Esophagus muscularis mucosa (tissue), 4 donors: ENCODE measurements at regions not wholly inside any gene's neighbourhood (a gene's known extent, or its start where the extent isn't known, plus 50 kb on each side); places are given as distances from the start of the nearest gene placed in this dataset.

Source experiments
- DNase-seq: peaks from one replicate; pipeline ENCODE4 v3.0.0-alpha.2; 2017; ENCODE audit errors: extremely low spot score
- H3K27ac ChIP-seq, 4 donors: fragments of 200-600 bp; sonication (generic); replicated peaks in 1 of 4; 1 replicate in 3 of 4; 2 replicates in 1 of 4; pipeline ENCODE4 v1.5.1; 2016 to 2019; ENCODE audit warnings: mild to moderate bottlenecking in 1 of 4
- H3K27me3 ChIP-seq, 4 donors: fragments of 200-600 bp; sonication (generic); one replicate each; pipeline versions ENCODE4 v1.5.1 to v1.6.0; 2016 to 2019
- H3K36me3 ChIP-seq, 4 donors: fragments of 200-600 bp; sonication (generic); one replicate each; pipeline ENCODE4 v1.5.1; 2016 to 2019
- H3K4me1 ChIP-seq, 4 donors: fragments of 200-600 bp; sonication (generic); one replicate each; pipeline ENCODE4 v1.5.1; 2016 to 2019
- H3K4me3 ChIP-seq, 4 donors: fragments of 200-600 bp; sonication (generic); 1 replicate in 2 of 4; 2 replicates in 2 of 4; pipeline ENCODE4 v1.5.1; 2016 to 2019; ENCODE audit warnings: mild to moderate bottlenecking in 4 of 4, moderate library complexity in 1 of 4
- H3K9me3 ChIP-seq, 4 donors: fragments of 200-600 bp; sonication (generic); 1 replicate in 3 of 4; 2 replicates in 1 of 4; pipeline ENCODE4 v1.5.1; 2016 to 2019
- EP300 ChIP-seq: sonication (generic); formaldehyde crosslinking; IDR thresholded peaks from one replicate; pipeline ENCODE4 v1.6.1; 2017; ENCODE audit warnings: antibody characterized with exemption
- POLR2A ChIP-seq: fragments of 450-650 bp; IDR thresholded peaks from one replicate; pipeline ENCODE4 v1.6.1; 2017; ENCODE audit warnings: antibody characterized with exemption, moderate library complexity, mild to moderate bottlenecking, low read depth
- POLR2AphosphoS5 ChIP-seq, 2 donors: sonication (generic); formaldehyde crosslinking; IDR thresholded peaks; one replicate each; pipeline ENCODE4 v1.6.1; 2017; ENCODE audit warnings: antibody characterized with exemption in 2 of 2
- WGBS: methylation state at CpG from one replicate; pipeline ENCODE4 v1.1.5; 2018; 5-methylcytosine and 5-hydroxymethylcytosine counted together
- intact Hi-C: fragments of 100-400 bp; cut with DNase I; formaldehyde crosslinking; loops from one replicate; pipeline ENCODE4 v1.15.1; 2023
- TF ChIP-seq, protein P1 (sequence below), 3 experiments: fragments of 200-600 bp in 2 of 3; fragments of 450-650 bp in 1 of 3; sonication (generic) in 2 of 3; IDR thresholded peaks; one replicate each; pipeline ENCODE4 v1.5.1; 2017 to 2019; ENCODE audit warnings: antibody characterized with exemption in 3 of 3, mild to moderate bottlenecking in 2 of 3, moderate library complexity in 1 of 3

DNA sequence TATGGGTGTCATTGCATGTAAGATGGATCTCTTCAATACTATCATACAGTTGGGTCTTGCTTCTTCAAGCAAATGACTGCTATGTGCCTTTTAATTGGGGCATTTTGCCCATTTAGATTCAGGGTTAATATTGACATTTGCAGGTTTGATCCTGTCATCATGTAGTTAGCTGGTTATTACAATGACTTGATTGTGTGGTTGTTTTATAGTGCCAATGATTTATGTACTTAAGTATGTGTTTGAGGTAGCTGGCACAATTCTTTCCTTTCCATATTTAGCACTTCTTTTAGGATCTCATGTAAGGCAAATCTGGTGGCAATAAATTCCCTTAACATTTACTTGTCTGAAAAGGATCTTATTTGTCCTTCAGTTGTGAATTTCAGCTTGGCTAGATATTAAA lies 267.5 kb downstream of the VGLL3 start:
- H3K4me3 ChIP-seq = no peak overlapping the region
- no peak for DNase-seq
- intact Hi-C loops = no loop called here
- no peaks in the 10 kb centered on the region for H3K9me3 ChIP-seq
- no peaks in the 10 kb centered on the region for H3K27me3 ChIP-seq
- H3K4me1 ChIP-seq = no peaks in the 10 kb centered on the region
- no peaks in the 10 kb centered on the region for H3K36me3 ChIP-seq
- no peak overlapping the region for H3K27ac ChIP-seq
- TF ChIP-seq, protein P1, sequence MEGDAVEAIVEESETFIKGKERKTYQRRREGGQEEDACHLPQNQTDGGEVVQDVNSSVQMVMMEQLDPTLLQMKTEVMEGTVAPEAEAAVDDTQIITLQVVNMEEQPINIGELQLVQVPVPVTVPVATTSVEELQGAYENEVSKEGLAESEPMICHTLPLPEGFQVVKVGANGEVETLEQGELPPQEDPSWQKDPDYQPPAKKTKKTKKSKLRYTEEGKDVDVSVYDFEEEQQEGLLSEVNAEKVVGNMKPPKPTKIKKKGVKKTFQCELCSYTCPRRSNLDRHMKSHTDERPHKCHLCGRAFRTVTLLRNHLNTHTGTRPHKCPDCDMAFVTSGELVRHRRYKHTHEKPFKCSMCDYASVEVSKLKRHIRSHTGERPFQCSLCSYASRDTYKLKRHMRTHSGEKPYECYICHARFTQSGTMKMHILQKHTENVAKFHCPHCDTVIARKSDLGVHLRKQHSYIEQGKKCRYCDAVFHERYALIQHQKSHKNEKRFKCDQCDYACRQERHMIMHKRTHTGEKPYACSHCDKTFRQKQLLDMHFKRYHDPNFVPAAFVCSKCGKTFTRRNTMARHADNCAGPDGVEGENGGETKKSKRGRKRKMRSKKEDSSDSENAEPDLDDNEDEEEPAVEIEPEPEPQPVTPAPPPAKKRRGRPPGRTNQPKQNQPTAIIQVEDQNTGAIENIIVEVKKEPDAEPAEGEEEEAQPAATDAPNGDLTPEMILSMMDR (IDR thresholded peaks at IDR 0.05) = no peak
- TF ChIP-seq EP300 (no peak), POLR2AphosphoS5 (IDR thresholded peaks at IDR 0.05) (no peak), POLR2A (no peak)

DNA sequence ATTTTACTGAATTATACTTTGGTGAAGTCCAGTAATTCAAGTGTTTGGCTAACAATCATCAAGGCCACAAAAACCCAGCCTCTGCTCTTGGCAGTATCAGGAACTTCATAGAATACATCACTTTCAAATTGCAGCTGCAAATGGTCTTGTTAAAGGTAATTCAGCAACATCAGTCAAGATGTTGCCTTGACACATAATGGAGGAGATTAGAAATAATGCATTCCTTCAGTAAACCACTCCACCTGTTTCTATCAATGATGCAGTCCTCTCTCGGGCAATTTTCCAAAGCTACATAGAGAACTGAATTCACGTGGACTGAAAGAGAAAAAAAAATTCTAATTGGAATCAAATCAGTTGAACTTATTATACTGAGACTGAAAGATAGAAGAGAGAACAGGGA lies 279.3 kb downstream of the VGLL3 start:
- H3K36me3 ChIP-seq = no peaks in the 10 kb centered on the region
- H3K4me3 ChIP-seq = no peak overlapping the region
- WGBS = 43% methylated on average over 2 of the region's 2 CpGs
- H3K27me3 ChIP-seq = no peaks in the 10 kb centered on the region
- TF ChIP-seq, protein P1 (IDR thresholded peaks at IDR 0.05) = no peak
- TF ChIP-seq POLR2A (no peak), EP300 (no peak), POLR2AphosphoS5 (IDR thresholded peaks at IDR 0.05) (no peak)
- no peak for DNase-seq
- H3K9me3 ChIP-seq = no peaks in the 10 kb centered on the region
- H3K4me1 ChIP-seq = no peaks in the 10 kb centered on the region
- intact Hi-C loops = no loop called here
- H3K27ac ChIP-seq = no peak overlapping the region

DNA sequence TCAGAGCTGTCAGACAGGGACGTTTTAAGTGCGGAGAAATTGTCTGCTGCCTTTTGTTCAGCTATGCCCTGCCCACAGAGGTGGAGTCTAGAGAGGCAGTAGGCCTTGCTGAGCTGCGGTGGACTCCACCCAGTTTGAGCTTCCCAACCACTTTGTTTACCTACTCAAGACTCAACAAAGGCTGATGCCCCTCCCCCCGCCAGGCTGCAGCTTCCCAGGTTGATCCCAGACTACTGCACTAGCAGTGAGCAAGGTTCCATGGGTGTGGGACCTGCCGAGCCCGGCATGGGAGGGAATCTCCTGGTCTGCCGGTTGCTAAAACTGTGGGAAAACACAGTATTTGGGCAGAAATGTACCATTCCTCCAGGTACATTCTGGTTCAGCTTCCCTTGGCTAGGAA lies 282.1 kb downstream of the VGLL3 start:
- Histone ChIP-seq H3K27ac (no peak overlapping the region), H3K36me3 (no peaks in the 10 kb centered on the region), H3K4me1 (no peaks in the 10 kb centered on the region), H3K27me3 (no peaks in the 10 kb centered on the region), H3K4me3 (no peak overlapping the region), H3K9me3 (peaks cover 0 to 10% (median 0%) of the 10 kb centered on the region in 4 donors)
- intact Hi-C loops = no loop called here
- DNase-seq = no peak
- TF ChIP-seq, protein P1 (IDR thresholded peaks at IDR 0.05) = no peak
- TF ChIP-seq POLR2A = no peak
- TF ChIP-seq EP300 = no peak
- no peak for TF ChIP-seq POLR2AphosphoS5 (IDR thresholded peaks at IDR 0.05)
- WGBS = 73% methylated on average over 3 of the region's 7 CpGs

DNA sequence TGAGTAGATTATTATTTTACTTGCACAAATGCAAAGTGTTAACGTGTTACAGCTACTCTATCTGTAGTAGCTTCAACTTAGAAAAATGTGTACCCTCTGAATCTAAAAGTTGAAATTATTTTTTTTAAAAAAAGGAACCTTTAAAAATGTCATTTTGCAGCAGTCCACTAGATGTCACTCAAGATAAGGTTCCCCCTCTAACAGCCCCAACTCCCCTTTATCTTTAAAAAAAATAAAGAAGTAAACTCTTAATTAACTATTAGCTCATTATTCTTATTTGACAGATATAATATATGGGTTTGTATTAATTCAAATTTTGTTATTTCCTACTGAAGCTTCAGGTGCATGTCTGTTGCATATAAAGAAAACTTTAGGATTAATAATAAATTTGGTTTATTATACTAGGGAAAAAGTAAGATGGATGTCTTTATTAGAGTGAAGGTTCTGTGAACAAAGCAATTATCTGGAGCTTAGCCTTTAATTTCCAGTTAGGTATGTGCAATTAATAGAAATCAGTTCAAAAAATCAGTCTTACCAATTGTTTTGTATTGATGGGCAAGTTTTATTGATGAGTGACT lies 288.5 kb downstream of the VGLL3 start:
- H3K4me1 ChIP-seq = no peaks in the 10 kb centered on the region
- intact Hi-C loops = no loop called here
- peaks cover 0 to 10% (median 0%) of the 10 kb centered on the region in 4 donors for H3K9me3 ChIP-seq
- TF ChIP-seq POLR2A = no peak
- TF ChIP-seq, protein P1 (IDR thresholded peaks at IDR 0.05) = peak in 2 of 3 experiments; percentile 12 to 26
- no peak for DNase-seq
- H3K36me3 ChIP-seq = no peaks in the 10 kb centered on the region
- no peak overlapping the region for H3K27ac ChIP-seq
- WGBS = 12% methylated on average over 1 of the region's 1 CpG
- H3K4me3 ChIP-seq = no peak overlapping the region
- no peaks in the 10 kb centered on the region for H3K27me3 ChIP-seq

DNA sequence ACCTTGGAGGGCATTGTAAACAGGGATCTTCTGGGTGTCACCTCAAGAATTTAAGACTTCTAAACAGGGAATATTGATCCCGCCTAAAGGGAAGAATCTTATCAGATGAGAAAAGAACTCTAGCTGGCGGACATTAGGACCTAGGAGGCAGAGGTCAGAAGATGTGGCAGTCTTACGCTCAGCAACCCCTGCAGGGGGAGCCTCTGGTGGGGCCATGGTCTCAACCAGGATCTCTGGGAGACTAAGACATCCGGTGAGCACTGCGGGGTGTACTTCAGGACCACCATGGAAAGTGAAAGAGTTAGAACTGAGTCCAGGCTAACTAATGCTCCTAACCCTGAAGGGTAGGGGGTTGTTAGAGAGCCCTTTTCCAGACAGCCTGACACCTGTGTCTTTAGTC lies 295.2 kb downstream of the VGLL3 start:
- TF ChIP-seq POLR2A (no peak), EP300 (no peak), POLR2AphosphoS5 (IDR thresholded peaks at IDR 0.05) (no peak)
- TF ChIP-seq, protein P1 (IDR thresholded peaks at IDR 0.05) = no peak
- Histone ChIP-seq H3K27ac (no peak overlapping the region), H3K4me3 (no peak overlapping the region), H3K36me3 (no peaks in the 10 kb centered on the region), H3K9me3 (no peaks in the 10 kb centered on the region), H3K4me1 (no peaks in the 10 kb centered on the region), H3K27me3 (no peaks in the 10 kb centered on the region)
- WGBS = 95% methylated on average over 3 of the region's 5 CpGs
- intact Hi-C loops = no loop called here
- no peak for DNase-seq
